HFF-Myc (cell line): ENCODE measurements at regions not wholly inside any gene's neighbourhood (a gene's known extent, or its start where the extent isn't known, plus 50 kb on each side); places are given as distances from the start of the nearest gene placed in this dataset.

ENCODE experiments used
- DNase-seq: peaks from one replicate; pipeline ENCODE4 v3.0.0-alpha.2; 2011; ENCODE audit warnings: low read depth; ENCODE audit errors: extremely low read depth
- H3K4me3 ChIP-seq: replicated peaks from 2 replicates; pipeline ENCODE4 v1.5.1; 2011; ENCODE audit warnings: low read depth, mild to moderate bottlenecking, control low read depth, low read length
- TF ChIP-seq, protein P1 (sequence below): IDR thresholded peaks from 2 replicates; pipeline ENCODE4 v1.5.1; 2012; ENCODE audit warnings: mild to moderate bottlenecking, low read depth, low read length, control low read depth; ENCODE audit errors: missing control alignments

DNA sequence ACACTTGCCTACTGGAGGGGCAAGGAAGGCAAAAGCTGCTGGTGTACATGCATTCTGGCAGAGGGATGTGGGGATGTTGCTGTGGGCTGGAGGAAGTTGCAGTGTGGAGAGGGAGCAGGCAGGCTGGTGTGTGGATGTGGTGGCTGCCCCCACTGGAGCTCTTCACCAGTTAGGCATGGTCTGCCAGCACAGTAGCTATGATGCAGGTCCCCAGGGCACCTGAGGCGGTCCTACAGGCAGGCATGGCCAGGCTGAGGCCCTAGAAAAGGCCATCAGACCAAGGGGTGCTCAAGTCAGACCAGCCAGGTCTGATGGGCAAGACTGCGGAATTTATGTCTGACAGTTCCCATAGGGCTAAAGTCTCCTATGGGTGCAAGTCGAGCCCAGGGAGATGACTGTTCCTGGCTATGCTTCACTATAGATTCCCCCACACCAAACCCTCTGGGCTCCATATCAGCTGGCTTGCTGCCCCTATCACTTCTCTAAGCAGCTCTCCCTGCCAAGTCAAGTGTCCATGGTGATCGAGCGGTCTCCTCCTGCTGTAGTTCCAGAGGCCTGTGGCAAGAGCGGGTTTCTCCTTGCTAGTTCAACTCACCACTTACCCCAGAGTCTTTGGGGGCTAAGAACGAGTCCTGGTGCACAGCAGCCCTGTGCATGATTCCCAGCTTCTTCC is 473.1 kb downstream of the TDRD3 start:
- H3K4me3 ChIP-seq: no peak overlapping the region
- no peak for DNase-seq
- TF ChIP-seq, protein P1, sequence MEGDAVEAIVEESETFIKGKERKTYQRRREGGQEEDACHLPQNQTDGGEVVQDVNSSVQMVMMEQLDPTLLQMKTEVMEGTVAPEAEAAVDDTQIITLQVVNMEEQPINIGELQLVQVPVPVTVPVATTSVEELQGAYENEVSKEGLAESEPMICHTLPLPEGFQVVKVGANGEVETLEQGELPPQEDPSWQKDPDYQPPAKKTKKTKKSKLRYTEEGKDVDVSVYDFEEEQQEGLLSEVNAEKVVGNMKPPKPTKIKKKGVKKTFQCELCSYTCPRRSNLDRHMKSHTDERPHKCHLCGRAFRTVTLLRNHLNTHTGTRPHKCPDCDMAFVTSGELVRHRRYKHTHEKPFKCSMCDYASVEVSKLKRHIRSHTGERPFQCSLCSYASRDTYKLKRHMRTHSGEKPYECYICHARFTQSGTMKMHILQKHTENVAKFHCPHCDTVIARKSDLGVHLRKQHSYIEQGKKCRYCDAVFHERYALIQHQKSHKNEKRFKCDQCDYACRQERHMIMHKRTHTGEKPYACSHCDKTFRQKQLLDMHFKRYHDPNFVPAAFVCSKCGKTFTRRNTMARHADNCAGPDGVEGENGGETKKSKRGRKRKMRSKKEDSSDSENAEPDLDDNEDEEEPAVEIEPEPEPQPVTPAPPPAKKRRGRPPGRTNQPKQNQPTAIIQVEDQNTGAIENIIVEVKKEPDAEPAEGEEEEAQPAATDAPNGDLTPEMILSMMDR: no peak

DNA sequence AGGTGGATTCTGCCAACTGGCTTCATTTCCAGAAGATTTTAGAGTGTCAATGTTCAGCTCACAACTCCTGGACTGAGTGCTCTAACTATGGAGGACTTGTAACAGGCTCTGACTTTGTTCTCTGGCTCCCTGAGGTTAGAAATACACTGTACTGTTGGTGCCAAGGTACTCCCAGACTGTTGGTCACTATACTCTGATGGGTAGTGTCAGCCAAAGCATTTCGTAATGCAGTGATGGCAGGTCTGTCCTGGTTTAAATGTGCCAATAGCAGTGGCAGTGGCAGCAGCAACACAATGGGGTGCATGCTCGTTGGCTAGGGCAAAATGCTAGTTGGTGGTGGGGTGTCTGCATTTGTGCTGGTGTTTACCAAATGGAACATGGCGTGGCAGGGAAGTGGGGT is 472.2 kb downstream of the TDRD3 start:
- no peak for DNase-seq

GRCh38 chr13:60862036-60862435 is 465.0 kb downstream of the TDRD3 start:
- DNase-seq: no peak
- TF ChIP-seq, protein P1: no peak
- H3K4me3 ChIP-seq: no peak overlapping the region

More for the DNA sequence above, 472.2 kb downstream of the TDRD3 start:
- no peak overlapping the region for H3K4me3 ChIP-seq
- TF ChIP-seq, protein P1: no peak

GRCh38 chr13:60857698-60858097 is 460.7 kb downstream of the TDRD3 start:
- DNase-seq: no peak
- no peak overlapping the region for H3K4me3 ChIP-seq
- TF ChIP-seq, protein P1: no peak

GRCh38 chr13:60852886-60853285 is 455.9 kb downstream of the TDRD3 start:
- TF ChIP-seq, protein P1: no peak
- DNase-seq: no peak
- no peak overlapping the region for H3K4me3 ChIP-seq

DNA sequence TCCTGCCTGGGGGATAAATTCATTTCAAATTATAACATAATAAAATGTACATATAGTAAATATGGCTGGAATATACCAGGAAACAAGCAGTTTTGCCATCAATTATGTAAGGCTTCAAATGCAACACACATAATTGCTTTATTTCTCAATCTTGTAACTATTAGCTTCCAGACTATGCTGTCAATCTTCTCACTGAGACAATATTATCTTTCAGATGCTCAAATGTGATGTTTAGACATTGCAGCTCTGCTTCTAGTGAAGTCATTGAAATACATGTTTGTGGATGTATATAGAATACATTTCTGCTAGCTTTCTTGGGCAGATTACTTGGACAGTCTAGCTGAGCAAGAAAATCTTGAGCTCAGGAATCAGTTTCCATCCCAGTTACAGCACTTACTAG is 454.4 kb downstream of the TDRD3 start:
- no peak overlapping the region for H3K4me3 ChIP-seq
- no peak for DNase-seq
- TF ChIP-seq, protein P1: no peak

- no peak overlapping the region for H3K4me3 ChIP-seq
- TF ChIP-seq, protein P1: no peak
- no peak for DNase-seq
Measured at GRCh38 chr13:60850526-60850925, 453.5 kb downstream of the TDRD3 start.
